Endodermal cell (in vitro differentiated cells): ENCODE measurements at regions not wholly inside any gene's neighbourhood (a gene's known extent, or its start where the extent isn't known, plus 50 kb on each side); places are given as distances from the start of the nearest gene placed in this dataset.

Experiments used
- DNase-seq: peaks from one replicate; pipeline ENCODE4 v3.0.0-alpha.2; 2017
- H3K27ac ChIP-seq: 2 replicates; pipeline ENCODE4 v1.5.1; 2013; ENCODE audit warnings: mild to moderate bottlenecking, low read depth, low read length, moderate library complexity
- H3K27me3 ChIP-seq: 2 replicates; pipeline ENCODE4 v1.6.1; 2013; ENCODE audit warnings: mild to moderate bottlenecking, low read length, moderate library complexity; ENCODE audit not compliant: insufficient read depth, control insufficient read depth, poor library complexity, severe bottlenecking
- H3K36me3 ChIP-seq: 2 replicates; pipeline ENCODE4 v1.7.0; 2013; ENCODE audit warnings: mild to moderate bottlenecking, low read length, moderate library complexity; ENCODE audit not compliant: control insufficient read depth, insufficient read depth
- H3K4me1 ChIP-seq: one replicate; pipeline ENCODE4 v1.7.0; 2013; ENCODE audit warnings: low read length; ENCODE audit not compliant: control insufficient read depth, insufficient read depth
- H3K4me3 ChIP-seq: 2 replicates; pipeline ENCODE4 v1.5.1; 2013; ENCODE audit warnings: mild to moderate bottlenecking, low read length, moderate library complexity
- H3K9ac ChIP-seq: 2 replicates; pipeline ENCODE4 v1.6.1; 2013; ENCODE audit warnings: mild to moderate bottlenecking, low read length, moderate library complexity; ENCODE audit not compliant: poor library complexity, severe bottlenecking; ENCODE audit errors: extremely low read depth
- H3K9me3 ChIP-seq: 2 replicates; pipeline ENCODE4 v1.6.1; 2013; ENCODE audit warnings: mild to moderate bottlenecking, low read length, moderate library complexity; ENCODE audit not compliant: control insufficient read depth
- H3K27ac Mint-ChIP-seq: 2 replicates; pipeline ENCODE4 v1.8.0; 2020; ENCODE audit warnings: mixed read lengths
- H3K27me3 Mint-ChIP-seq: 2 replicates; pipeline ENCODE4 v1.8.0; 2021; ENCODE audit warnings: mild to moderate bottlenecking, mixed read lengths; ENCODE audit not compliant: insufficient read depth
- H3K36me3 Mint-ChIP-seq: 2 replicates; pipeline ENCODE4 v1.8.0; 2020; ENCODE audit warnings: low read depth, mixed read lengths
- H3K4me1 Mint-ChIP-seq: 2 replicates; pipeline ENCODE4 v1.8.0; 2020; ENCODE audit warnings: mixed read lengths
- H3K4me3 Mint-ChIP-seq: 2 replicates; pipeline ENCODE4 v1.8.0; 2020; ENCODE audit warnings: mild to moderate bottlenecking, moderate library complexity, mixed read lengths
- H3K9me3 Mint-ChIP-seq: 2 replicates; pipeline ENCODE4 v1.8.0; 2020; ENCODE audit warnings: mild to moderate bottlenecking, mixed read lengths
- WGBS, 2 experiments: methylation state at CpG; one replicate each; pipeline versions ENCODE4 v1.1.5 to v1.1.7; 2013; ENCODE audit warnings: missing lambda C conversion rate in 2 of 2, mixed read lengths in 1 of 2; ENCODE audit not compliant: insufficient coverage in 1 of 2, insufficient read length in 1 of 2; 5-methylcytosine and 5-hydroxymethylcytosine counted together
- TF ChIP-seq, protein P1 (sequence below): fragments of 200-600 bp; sonication (generic); conservative IDR thresholded peaks from 2 replicates; pipeline ENCODE4 v1.5.0; 2021; ENCODE audit warnings: antibody characterized with exemption, mild to moderate bottlenecking

DNA sequence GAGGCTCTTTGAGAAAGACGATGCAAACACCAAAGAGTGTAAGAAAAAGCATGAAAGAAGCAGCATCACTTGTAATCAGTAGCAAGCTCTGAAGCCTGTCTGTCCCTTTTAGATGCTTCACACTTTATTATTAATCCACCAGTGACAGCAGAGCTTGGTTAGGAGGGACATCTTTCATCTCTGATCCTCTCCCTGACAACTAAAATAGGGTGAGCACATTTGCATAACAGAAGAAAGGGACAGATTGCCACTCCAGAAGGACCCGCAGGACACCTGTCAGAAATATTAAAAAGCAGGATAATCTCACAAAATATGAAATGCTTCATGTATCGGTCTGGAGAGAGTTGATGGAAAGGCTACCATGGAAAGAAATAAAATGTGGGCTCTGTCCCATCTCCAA, 71.4 kb upstream of the MAP1B start:
- no peak overlapping the region for H3K4me3 Mint-ChIP-seq
- Histone ChIP-seq H3K9me3 (no peaks in the 10 kb centered on the region), H3K27ac (no peak overlapping the region), H3K36me3 (no peaks in the 10 kb centered on the region), H3K9ac (no peak overlapping the region), H3K27me3 (no peaks in the 10 kb centered on the region), H3K4me3 (no peak overlapping the region), H3K4me1 (peaks cover 13% of the 10 kb centered on the region)
- no peak overlapping the region for H3K27ac Mint-ChIP-seq
- H3K9me3 Mint-ChIP-seq: no peaks in the 10 kb centered on the region
- no peaks in the 10 kb centered on the region for H3K36me3 Mint-ChIP-seq
- no peaks in the 10 kb centered on the region for H3K27me3 Mint-ChIP-seq
- TF ChIP-seq, protein P1, sequence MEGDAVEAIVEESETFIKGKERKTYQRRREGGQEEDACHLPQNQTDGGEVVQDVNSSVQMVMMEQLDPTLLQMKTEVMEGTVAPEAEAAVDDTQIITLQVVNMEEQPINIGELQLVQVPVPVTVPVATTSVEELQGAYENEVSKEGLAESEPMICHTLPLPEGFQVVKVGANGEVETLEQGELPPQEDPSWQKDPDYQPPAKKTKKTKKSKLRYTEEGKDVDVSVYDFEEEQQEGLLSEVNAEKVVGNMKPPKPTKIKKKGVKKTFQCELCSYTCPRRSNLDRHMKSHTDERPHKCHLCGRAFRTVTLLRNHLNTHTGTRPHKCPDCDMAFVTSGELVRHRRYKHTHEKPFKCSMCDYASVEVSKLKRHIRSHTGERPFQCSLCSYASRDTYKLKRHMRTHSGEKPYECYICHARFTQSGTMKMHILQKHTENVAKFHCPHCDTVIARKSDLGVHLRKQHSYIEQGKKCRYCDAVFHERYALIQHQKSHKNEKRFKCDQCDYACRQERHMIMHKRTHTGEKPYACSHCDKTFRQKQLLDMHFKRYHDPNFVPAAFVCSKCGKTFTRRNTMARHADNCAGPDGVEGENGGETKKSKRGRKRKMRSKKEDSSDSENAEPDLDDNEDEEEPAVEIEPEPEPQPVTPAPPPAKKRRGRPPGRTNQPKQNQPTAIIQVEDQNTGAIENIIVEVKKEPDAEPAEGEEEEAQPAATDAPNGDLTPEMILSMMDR: no peak
- DNase-seq: no peak
- WGBS, 2 experiments: 82 to 87% methylated on average over 3 of the region's 3 CpGs
- peaks cover 66% of the 10 kb centered on the region for H3K4me1 Mint-ChIP-seq

DNA sequence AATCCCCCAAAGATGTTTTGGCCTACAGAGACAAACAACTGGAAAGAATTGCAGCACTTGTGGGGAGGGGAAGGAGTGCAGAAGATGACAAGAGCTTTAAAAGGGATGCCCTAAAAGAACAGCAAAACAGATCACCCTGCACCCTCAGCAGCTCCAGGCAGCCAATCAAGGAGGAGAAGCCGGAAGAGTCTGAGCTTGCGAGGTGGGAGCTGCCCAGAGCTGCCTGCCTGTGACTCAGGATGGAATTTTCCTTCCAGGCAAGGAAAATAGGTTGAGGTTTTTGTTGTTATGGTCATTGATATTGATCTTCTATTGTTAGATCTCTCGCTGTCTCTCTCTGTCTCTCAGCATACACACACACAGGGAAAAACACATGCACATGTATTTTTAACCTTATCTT, 70.3 kb upstream of the MAP1B start:
- Mint-ChIP-seq H3K27me3 (no peaks in the 10 kb centered on the region), H3K4me3 (no peak overlapping the region), H3K4me1 (peaks cover 71% of the 10 kb centered on the region), H3K36me3 (no peaks in the 10 kb centered on the region), H3K27ac (no peak overlapping the region), H3K9me3 (no peaks in the 10 kb centered on the region)
- Histone ChIP-seq H3K27me3 (no peaks in the 10 kb centered on the region), H3K9me3 (no peaks in the 10 kb centered on the region), H3K36me3 (no peaks in the 10 kb centered on the region), H3K9ac (no peak overlapping the region), H3K4me3 (no peak overlapping the region), H3K4me1 (peaks cover 19% of the 10 kb centered on the region), H3K27ac (no peak overlapping the region)
- TF ChIP-seq, protein P1: no peak
- WGBS, 2 experiments: 72 to 73% methylated on average over 2 to 3 of the region's 3 CpGs
- peak; percentile 72 for DNase-seq

DNA sequence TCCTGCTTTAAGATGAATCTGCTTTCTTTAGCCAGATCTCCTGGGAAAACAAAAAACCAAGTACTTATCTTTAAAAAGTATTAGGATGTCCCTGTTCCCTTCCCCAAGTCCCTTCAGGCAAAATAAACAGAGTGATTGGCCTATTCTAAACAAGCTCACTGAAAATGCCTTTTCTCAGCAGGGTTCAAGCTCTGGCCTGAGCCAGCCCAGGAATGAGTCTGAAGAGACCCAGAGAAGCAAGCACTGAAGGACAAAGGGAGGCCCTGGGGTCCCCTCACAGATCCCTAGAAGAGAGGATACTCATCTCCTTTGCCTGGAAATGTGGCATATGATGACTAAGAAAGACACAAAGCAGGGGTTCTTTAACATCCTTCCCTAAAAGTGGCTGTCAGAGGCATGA, 66.8 kb upstream of the MAP1B start:
- Histone ChIP-seq H3K27ac (no peak overlapping the region), H3K9me3 (no peaks in the 10 kb centered on the region), H3K4me3 (peak overlapping the region; percentile 42), H3K4me1 (peaks cover 20% of the 10 kb centered on the region), H3K9ac (no peak overlapping the region), H3K36me3 (no peaks in the 10 kb centered on the region), H3K27me3 (no peaks in the 10 kb centered on the region)
- no peaks in the 10 kb centered on the region for H3K36me3 Mint-ChIP-seq
- H3K4me3 Mint-ChIP-seq: no peak overlapping the region
- no peaks in the 10 kb centered on the region for H3K27me3 Mint-ChIP-seq
- TF ChIP-seq, protein P1: no peak
- peaks cover 46% of the 10 kb centered on the region for H3K4me1 Mint-ChIP-seq
- H3K27ac Mint-ChIP-seq: no peak overlapping the region
- no peaks in the 10 kb centered on the region for H3K9me3 Mint-ChIP-seq
- DNase-seq: peak; percentile 60
